ENCODE measurements at regions not wholly inside any gene's neighbourhood (a gene's known extent, or its start where the extent isn't known, plus 50 kb on each side); places are given as distances from the start of the nearest gene placed in this dataset.

GRCh38 chr18:56248610-56249235, 389.7 kb downstream of the TXNL1 start:
- TF ChIP-seq CTCF (IDR thresholded peaks at IDR 0.05) (no peak), EZH2phosphoT487 (IDR thresholded peaks at IDR 0.05) (no peak), EZH2 (IDR thresholded peaks at IDR 0.05) (no peak)
